Neuron (in vitro differentiated cells): ENCODE measurements at regions not wholly inside any gene's neighbourhood (a gene's known extent, or its start where the extent isn't known, plus 50 kb on each side); places are given as distances from the start of the nearest gene placed in this dataset.
"Not testable (repeated sequence)": the region's sequence is repeated elsewhere in the genome, so short reads cannot be mapped to it uniquely, and the experiment has no call there.

Source experiments
- H2AFZ ChIP-seq: one replicate; pipeline ENCODE4 v1.6.1; 2013; ENCODE audit warnings: low read depth, mild to moderate bottlenecking, inconsistent platforms, low read length, moderate library complexity
- H3K27me3 ChIP-seq: one replicate; pipeline ENCODE4 v1.6.1; 2013; ENCODE audit warnings: low read length; ENCODE audit not compliant: insufficient read depth
- H3K36me3 ChIP-seq: one replicate; pipeline ENCODE4 v1.6.1; 2013; ENCODE audit warnings: low read length; ENCODE audit not compliant: insufficient read depth
- H3K4me1 ChIP-seq: one replicate; pipeline ENCODE4 v1.6.1; 2013; ENCODE audit warnings: low read length; ENCODE audit not compliant: insufficient read depth
- H3K4me3 ChIP-seq: 2 replicates; pipeline ENCODE4 v1.5.1; 2013; ENCODE audit warnings: mild to moderate bottlenecking, low read length, moderate library complexity
- H3K9me3 ChIP-seq: one replicate; pipeline ENCODE4 v1.6.1; 2013; ENCODE audit warnings: low read length

- Histone ChIP-seq H3K4me1 (peaks cover 2% of the 10 kb centered on the region), H3K4me3 (no peak overlapping the region), H2AFZ (no peak overlapping the region), H3K36me3 (no peaks in the 10 kb centered on the region), H3K9me3 (no peaks in the 10 kb centered on the region), H3K27me3 (no peaks in the 10 kb centered on the region)
These were observed 93.4 kb upstream of the CLINT1 start for GRCh38 chr5:157952374-157952685.

- Histone ChIP-seq H3K9me3 (no peaks in the 10 kb centered on the region), H3K36me3 (no peaks in the 10 kb centered on the region), H3K27me3 (no peaks in the 10 kb centered on the region), H3K4me3 (no peak overlapping the region), H3K4me1 (peaks cover 2% of the 10 kb centered on the region), H2AFZ (no peak overlapping the region)
These were observed 92.9 kb upstream of the CLINT1 start for GRCh38 chr5:157951673-157952373.

- peaks cover 2% of the 10 kb centered on the region for H3K4me1 ChIP-seq
- no peak overlapping the region for H3K4me3 ChIP-seq
- no peaks in the 10 kb centered on the region for H3K9me3 ChIP-seq
- no peaks in the 10 kb centered on the region for H3K27me3 ChIP-seq
- no peak overlapping the region for H2AFZ ChIP-seq
- H3K36me3 ChIP-seq: no peaks in the 10 kb centered on the region
These were observed 90.6 kb upstream of the CLINT1 start for GRCh38 chr5:157949520-157949919.

GRCh38 chr5:157948738-157949410, 89.9 kb upstream of the CLINT1 start:
- H3K4me1 ChIP-seq: peaks cover 2% of the 10 kb centered on the region
- peak overlapping the region; percentile 19 for H3K4me3 ChIP-seq

GRCh38 chr5:157947156-157947555, 88.2 kb upstream of the CLINT1 start:
- no peaks in the 10 kb centered on the region for H3K27me3 ChIP-seq
- H3K9me3 ChIP-seq: no peaks in the 10 kb centered on the region
- no peak overlapping the region for H2AFZ ChIP-seq
- no peak overlapping the region for H3K4me3 ChIP-seq
- H3K4me1 ChIP-seq: peaks cover 2% of the 10 kb centered on the region
- no peaks in the 10 kb centered on the region for H3K36me3 ChIP-seq

More at GRCh38 chr5:157948738-157949410, 89.9 kb upstream of the CLINT1 start:
- peak overlapping the region; percentile 35 for H2AFZ ChIP-seq
- H3K36me3 ChIP-seq: no peaks in the 10 kb centered on the region
- H3K9me3 ChIP-seq: no peaks in the 10 kb centered on the region
- H3K27me3 ChIP-seq: no peaks in the 10 kb centered on the region

- H3K9me3 ChIP-seq, H3K4me3 ChIP-seq, H2AFZ ChIP-seq, H3K36me3 ChIP-seq, H3K27me3 ChIP-seq, H3K4me1 ChIP-seq: not testable (repeated sequence)
These were observed 86.9 kb upstream of the CLINT1 start for GRCh38 chr5:157945822-157946221.

- Histone ChIP-seq H3K27me3 (no peaks in the 10 kb centered on the region), H3K4me3 (no peak overlapping the region), H3K9me3 (no peaks in the 10 kb centered on the region), H2AFZ (no peak overlapping the region), H3K36me3 (no peaks in the 10 kb centered on the region), H3K4me1 (peaks cover 2% of the 10 kb centered on the region)
These were observed 86.0 kb upstream of the CLINT1 start for GRCh38 chr5:157944938-157945337.

GRCh38 chr5:157944077-157944633, 85.2 kb upstream of the CLINT1 start:
- Histone ChIP-seq H3K4me3 (no peak overlapping the region), H3K36me3 (no peaks in the 10 kb centered on the region), H2AFZ (no peak overlapping the region), H3K9me3 (no peaks in the 10 kb centered on the region), H3K27me3 (no peaks in the 10 kb centered on the region), H3K4me1 (peaks cover 2% of the 10 kb centered on the region)

GRCh38 chr5:157942595-157942994, 83.7 kb upstream of the CLINT1 start:
- H3K36me3 ChIP-seq: no peaks in the 10 kb centered on the region
- no peaks in the 10 kb centered on the region for H3K4me1 ChIP-seq
- no peaks in the 10 kb centered on the region for H3K27me3 ChIP-seq
- no peak overlapping the region for H2AFZ ChIP-seq
- H3K4me3 ChIP-seq: no peak overlapping the region
- H3K9me3 ChIP-seq: no peaks in the 10 kb centered on the region

GRCh38 chr5:157941616-157942015, 82.7 kb upstream of the CLINT1 start:
- Histone ChIP-seq H2AFZ (no peak overlapping the region), H3K27me3 (no peaks in the 10 kb centered on the region), H3K4me3 (no peak overlapping the region), H3K9me3 (no peaks in the 10 kb centered on the region), H3K4me1 (no peaks in the 10 kb centered on the region), H3K36me3 (no peaks in the 10 kb centered on the region)

- not testable (repeated sequence) for H2AFZ ChIP-seq, H3K4me3 ChIP-seq, H3K36me3 ChIP-seq, H3K4me1 ChIP-seq, H3K9me3 ChIP-seq, H3K27me3 ChIP-seq
These were observed 79.2 kb upstream of the CLINT1 start for GRCh38 chr5:157938101-157938500.

GRCh38 chr5:157936776-157937501, 78.0 kb upstream of the CLINT1 start:
- not testable (repeated sequence) for H3K4me3 ChIP-seq, H3K9me3 ChIP-seq, H3K4me1 ChIP-seq, H3K36me3 ChIP-seq, H2AFZ ChIP-seq, H3K27me3 ChIP-seq

GRCh38 chr5:157934600-157934999, 75.7 kb upstream of the CLINT1 start:
- no peak overlapping the region for H2AFZ ChIP-seq
- no peak overlapping the region for H3K4me3 ChIP-seq
- H3K27me3 ChIP-seq: no peaks in the 10 kb centered on the region
- H3K9me3 ChIP-seq: peaks cover 2% of the 10 kb centered on the region
- no peaks in the 10 kb centered on the region for H3K4me1 ChIP-seq
- no peaks in the 10 kb centered on the region for H3K36me3 ChIP-seq
